ENCODE measurements at regions not wholly inside any gene's neighbourhood (a gene's known extent, or its start where the extent isn't known, plus 50 kb on each side); places are given as distances from the start of the nearest gene placed in this dataset.

DNA sequence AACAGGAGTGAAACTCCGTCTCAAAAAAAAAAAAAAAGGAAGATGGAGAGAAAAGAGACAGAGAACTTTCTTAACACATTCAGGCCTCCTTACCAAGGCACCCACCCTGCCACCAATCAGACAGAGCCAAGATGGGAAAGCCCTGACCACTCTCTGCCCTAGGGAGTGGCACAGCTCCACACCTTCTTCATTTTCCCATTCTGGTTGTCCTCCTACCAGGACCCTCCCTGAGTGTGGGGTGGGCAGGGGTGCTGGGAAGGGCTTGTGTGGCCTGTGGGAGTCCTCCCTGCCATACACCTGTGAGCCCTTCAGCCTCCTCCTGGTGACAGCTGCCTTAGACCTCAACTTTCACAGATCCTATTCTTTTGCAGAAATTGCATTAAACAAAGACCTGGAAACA, 513.6 kb downstream of the BCL11B start:
- DNase-seq = no peak

GRCh38 chr14:98761993-98762392, 510.0 kb downstream of the BCL11B start:
- no peak for DNase-seq

GRCh38 chr14:98766818-98767217, 505.2 kb downstream of the BCL11B start:
- no peak for DNase-seq

DNA sequence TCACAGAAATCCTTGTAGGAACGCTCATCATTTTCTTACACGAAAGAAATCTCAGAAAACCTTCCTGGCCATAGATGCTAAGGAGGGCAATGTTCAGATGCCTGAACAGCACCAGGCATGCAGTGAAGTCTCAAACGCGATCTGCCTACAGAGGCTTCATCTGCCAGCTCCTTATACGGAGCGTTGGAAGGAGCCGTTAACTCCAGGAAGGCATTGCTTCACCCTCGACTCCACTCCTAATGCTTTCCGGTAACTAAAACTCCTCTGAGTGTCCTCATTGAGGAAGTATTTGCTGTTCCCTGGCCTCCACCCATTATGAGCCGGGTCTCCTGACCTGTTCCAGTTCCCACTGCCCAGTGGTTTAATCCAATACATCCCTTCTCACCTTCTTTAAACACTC, 502.7 kb downstream of the BCL11B start:
- no peak for DNase-seq

GRCh38 chr14:98770151-98770550, 501.8 kb downstream of the BCL11B start:
- no peak for DNase-seq

DNA sequence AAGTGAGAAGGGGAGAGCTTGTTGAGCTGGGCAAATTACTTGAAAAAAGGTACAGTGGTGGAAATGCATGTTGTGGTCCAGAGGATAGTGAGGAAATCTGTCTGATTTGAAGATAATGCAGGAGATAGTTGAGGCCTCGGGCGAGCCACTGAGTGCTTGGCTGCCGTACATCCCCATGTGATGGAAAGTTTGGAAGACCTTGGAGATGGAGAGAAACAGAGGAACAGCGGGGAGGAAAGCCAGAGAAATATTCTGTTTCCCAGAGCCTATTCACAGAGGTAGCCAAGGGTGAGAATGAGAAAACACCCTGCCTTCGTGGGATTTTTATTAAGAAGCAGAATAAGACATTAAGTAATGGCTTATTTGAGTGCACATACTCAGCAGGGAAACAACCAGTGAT, 498.2 kb downstream of the BCL11B start:
- DNase-seq = no peak

- DNase-seq = no peak
Observed at GRCh38 chr14:98775892-98776291, 496.1 kb downstream of the BCL11B start.

- no peak for DNase-seq
Observed at GRCh38 chr14:98782062-98782461, 489.9 kb downstream of the BCL11B start.

GRCh38 chr14:98785578-98785977, 486.4 kb downstream of the BCL11B start:
- no peak for DNase-seq

DNA sequence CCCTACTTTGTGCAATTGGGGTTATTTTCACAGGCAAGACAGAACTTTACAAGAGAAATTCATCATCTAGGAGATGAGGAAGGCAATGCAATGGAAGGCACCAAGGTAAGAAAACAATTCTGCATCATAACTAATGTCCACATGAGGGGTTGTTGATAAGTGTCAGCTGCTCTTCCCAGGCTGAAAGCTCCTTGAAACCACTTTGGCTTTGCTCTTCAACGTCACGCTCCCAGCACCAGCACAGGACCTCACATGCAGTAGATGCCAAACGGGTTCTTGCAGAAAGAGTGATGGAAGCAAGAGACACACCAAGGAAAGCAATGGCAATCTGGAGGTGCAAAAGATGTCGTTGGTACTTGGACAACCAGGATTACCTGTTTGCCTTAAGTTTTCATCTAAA, 485.5 kb downstream of the BCL11B start:
- DNase-seq = no peak

DNA sequence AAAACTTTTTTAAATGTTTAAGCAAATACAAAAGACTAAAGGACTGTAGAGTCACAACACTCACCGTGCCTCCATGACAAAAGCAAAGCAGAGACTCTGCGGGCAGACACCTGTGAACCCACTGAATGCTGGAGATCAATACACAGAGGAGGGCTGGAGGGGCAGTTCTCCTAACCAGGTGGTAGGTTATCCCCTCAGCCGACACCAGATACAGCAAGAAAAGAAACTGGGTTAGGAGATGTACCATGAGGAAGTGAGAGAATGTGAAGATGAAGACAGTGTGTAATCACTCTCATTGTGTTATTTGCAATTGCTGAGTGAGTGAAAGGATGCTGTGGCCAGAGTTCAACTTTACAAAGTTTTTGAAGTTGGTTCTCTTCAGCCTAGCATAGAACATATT, 480.3 kb downstream of the BCL11B start:
- DNase-seq = no peak

- no peak for DNase-seq
Observed at GRCh38 chr14:98792171-98792570, 479.8 kb downstream of the BCL11B start.

- DNase-seq = no peak
Observed at GRCh38 chr14:98798099-98798498, 473.9 kb downstream of the BCL11B start.

DNA sequence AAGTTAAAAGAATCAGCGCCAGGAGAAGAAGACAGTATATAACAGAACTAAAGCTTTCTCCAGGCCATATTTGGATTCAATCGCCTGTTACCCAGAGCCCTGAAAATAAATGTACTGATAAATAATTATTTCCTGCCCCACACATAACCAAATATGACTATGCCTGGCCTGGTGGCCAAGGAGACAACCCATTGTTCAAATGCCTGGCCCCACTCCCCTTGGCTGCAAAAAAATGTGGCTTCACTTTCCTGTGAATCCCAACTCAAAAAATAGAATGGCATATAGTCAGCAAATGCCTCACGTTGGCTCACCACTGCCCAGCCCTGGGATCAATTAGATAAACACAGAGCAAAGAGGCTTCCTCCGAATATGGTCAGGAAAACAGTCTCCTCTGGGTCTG, 472.1 kb downstream of the BCL11B start:
- no peak for DNase-seq

- DNase-seq = no peak
Observed at GRCh38 chr14:98802044-98802443, 470.0 kb downstream of the BCL11B start.

DNA sequence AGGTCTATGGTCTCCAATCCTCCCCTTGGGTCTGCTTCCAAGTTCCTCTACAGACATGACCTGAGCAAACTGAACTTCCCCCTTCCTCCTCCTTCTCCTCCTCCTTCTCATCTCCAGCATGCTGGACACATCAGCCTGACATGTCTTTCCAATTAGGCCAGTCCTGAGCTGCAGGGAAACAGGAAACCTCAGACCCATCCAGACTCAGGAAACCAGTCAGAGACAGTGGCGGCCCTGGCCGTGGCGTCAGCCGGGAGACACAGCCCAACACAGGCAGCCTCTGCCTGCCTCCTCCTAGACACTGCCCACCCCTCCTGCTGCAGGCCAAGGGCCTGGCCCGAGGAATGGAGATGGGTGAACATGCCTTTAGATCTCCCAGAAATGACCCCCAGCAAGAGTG, 468.8 kb downstream of the BCL11B start:
- no peak for DNase-seq

DNA sequence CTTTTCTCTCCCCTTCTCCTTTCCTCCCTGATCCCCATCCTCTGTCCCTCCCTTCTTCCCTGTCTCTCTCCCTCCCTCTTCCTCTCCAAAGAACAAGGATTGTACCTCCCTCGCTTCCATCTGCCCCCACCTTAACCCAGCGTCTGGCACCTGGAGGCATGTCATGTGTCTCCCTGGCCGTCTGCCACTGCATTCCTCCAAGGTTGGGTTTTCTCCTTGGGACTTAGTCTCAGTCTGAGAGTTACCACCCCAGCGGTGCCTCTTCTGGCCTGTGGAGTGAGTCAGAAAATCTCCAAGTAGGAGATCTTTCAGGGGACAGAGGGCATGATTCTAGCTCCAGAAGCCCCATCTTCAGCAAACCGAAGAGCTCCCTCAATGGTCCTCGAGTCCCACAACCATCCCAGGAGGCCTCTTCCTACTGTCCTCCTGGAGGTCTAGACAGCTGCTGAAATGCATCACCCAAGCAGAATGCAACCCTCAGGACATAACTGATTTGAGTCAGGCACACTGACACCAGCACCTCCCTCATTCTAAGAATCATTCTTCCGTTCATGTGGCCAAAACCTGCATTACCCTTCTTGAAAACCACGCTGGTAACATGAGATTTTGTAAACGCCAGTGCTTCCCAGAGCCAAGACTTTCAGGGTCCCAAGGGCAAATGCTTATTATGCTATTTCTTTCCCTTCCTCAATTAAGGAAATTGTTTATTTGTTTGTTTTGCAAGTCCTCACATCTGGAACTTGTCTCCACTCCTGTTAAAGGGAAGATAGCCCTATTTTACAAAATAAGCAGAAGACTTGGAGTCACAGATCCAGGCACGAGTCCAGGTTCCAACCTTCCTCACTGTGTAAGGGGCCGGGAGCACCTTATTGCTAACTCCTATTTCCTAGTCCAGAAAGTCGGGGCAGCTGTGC, 463.2 kb downstream of the BCL11B start:
- DNase-seq = no peak

GRCh38 chr14:98816195-98816594, 455.8 kb downstream of the BCL11B start:
- no peak for DNase-seq

- no peak for DNase-seq
Observed at GRCh38 chr14:98816720-98817119, 455.3 kb downstream of the BCL11B start.

DNA sequence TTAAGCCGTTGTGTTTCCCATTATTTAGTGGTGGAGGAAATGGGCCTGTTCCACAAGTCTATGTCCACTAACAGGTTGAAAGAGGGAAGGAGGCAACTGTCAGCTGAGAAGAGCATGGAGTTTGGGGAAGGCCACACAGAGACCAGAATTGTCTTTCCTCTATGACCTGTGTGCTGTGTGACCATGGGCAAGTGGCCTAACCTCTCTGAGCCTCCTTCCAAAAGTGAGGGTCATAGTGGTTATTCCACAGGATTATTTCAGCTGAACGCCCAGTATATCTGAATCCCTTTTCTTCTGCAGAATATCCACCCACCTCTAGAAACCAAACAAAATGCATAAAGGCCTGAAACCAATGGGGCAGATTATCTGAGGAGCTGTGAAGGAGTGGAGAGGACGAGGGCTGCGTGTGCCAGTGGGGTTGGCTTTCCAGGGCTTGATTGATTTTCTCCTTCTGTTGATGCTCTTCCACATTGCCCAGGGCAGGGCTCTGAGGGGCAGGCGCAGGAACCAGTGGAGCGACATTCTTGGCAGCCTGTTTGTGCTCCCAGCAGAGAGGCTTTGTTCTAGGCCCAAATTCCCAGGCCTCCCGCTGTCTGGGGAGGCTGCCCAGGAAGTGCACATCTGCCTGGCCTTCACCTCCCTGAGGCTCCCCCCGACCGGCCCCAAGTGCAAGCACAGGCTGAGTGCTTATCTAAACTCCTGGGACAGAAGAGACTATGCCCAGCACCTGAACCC, 452.7 kb downstream of the BCL11B start:
- no peak for DNase-seq

GRCh38 chr14:98819867-98820206, 452.2 kb downstream of the BCL11B start:
- no peak for DNase-seq

DNA sequence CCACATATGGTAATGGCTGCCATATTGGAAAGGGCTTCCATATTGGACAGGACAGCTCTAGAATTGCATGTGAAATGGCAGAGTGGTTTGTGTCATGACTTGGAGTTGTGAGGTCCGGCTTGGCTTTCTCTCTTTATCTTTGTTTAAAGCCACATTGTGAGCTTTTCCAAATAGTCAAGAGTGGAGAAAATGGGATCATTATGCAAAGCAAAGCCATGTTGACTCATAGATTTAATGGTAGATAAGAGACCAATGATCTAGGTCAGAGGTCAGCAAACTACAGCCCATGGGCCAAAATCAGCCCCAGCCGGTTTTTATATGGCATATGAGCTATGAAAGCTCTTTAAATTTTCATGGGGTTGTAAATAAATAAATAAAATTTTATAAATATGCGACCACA, 449.1 kb downstream of the BCL11B start:
- DNase-seq = no peak

DNA sequence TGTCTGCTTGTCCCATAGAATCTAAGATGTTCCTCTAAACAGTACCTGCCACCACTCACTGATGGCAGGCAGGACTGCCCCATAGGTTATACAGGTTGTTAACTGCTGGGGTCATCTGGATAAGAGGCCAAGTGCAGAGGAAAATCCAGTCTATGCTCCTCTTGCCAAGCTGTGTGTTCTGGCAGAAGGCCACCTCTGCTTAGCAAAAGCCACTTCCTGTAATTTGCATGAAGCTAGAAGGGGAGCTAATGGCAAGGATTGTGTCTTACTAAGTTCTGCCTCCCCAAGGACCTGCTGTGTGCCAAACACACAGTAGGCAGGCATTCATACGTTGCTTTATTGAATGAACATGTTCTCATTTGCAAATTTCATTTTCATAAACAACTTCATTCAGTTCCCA, 445.4 kb downstream of the BCL11B start:
- DNase-seq = no peak

DNA sequence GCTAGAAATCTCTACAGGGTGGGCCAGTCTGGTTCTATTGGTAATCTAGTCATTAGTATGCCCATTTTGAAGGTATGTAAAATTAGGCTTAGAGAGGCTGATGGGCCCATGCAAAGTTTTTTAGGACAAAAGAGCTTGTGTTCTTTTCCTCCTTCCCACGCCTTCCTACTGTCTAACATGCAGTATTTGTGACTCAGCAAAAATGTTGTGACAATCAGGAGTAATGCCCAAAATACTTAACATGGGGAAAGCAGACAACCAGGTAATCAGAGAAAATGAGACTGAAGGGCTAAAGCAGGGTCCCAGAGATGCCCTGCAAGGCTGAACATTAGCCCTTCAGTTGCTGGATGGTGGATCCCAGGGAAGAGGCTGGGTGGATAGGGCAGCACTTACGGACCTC, 437.9 kb downstream of the BCL11B start:
- no peak for DNase-seq
